ENCODE measurements at regions not wholly inside any gene's neighbourhood (a gene's known extent, or its start where the extent isn't known, plus 50 kb on each side); places are given as distances from the start of the nearest gene placed in this dataset.

DNA sequence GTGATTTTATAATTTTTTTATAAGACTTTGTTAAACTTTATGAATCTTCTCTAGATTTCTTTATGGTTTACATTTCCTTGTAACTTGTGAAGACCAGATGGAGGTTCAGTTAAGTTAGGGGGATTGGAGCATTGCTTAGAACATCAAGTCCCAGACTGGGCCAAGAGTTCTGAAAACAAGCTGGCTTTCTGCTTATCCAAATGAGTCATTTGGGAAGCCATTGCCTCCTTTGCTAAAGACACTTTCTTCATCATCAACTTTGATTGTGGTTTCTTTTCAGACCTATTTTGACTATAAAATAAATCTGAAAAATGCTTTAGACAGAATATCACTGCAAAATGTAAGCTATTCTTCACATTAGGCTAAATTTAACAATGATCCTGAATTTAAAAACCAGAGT lies 446.8 kb downstream of the USP25 start:
- H3K36me3 ChIP-seq (replicated peaks; ENCODE audit: low read depth, low read length), result no peaks in the 10 kb centered on the region
- no peak overlapping the region for H3K27ac ChIP-seq (ENCODE audit: low read length)
- no peak overlapping the region for H3K4me3 ChIP-seq (ENCODE audit: low read length)
- H3K27me3 ChIP-seq (ENCODE audit: low read depth, low read length), result no peaks in the 10 kb centered on the region
- H3K4me1 ChIP-seq (ENCODE audit: low read length), result no peaks in the 10 kb centered on the region
- H2AFZ ChIP-seq (ENCODE audit: low read depth, low read length), result no peak overlapping the region
- no peak overlapping the region for H3K9ac ChIP-seq (ENCODE audit: low read length)
- H3K4me2 ChIP-seq (ENCODE audit: low read length), result no peak overlapping the region
- no peaks in the 10 kb centered on the region for H3K79me2 ChIP-seq (ENCODE audit: low read length)
- H3K9me3 ChIP-seq (ENCODE audit: insufficient read depth, low read length), result no peaks in the 10 kb centered on the region
- TF ChIP-seq EZH2phosphoT487 (IDR thresholded peaks at IDR 0.05; ENCODE audit: low read depth), result no peak
- TF ChIP-seq, protein P1, sequence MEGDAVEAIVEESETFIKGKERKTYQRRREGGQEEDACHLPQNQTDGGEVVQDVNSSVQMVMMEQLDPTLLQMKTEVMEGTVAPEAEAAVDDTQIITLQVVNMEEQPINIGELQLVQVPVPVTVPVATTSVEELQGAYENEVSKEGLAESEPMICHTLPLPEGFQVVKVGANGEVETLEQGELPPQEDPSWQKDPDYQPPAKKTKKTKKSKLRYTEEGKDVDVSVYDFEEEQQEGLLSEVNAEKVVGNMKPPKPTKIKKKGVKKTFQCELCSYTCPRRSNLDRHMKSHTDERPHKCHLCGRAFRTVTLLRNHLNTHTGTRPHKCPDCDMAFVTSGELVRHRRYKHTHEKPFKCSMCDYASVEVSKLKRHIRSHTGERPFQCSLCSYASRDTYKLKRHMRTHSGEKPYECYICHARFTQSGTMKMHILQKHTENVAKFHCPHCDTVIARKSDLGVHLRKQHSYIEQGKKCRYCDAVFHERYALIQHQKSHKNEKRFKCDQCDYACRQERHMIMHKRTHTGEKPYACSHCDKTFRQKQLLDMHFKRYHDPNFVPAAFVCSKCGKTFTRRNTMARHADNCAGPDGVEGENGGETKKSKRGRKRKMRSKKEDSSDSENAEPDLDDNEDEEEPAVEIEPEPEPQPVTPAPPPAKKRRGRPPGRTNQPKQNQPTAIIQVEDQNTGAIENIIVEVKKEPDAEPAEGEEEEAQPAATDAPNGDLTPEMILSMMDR (IDR thresholded peaks at IDR 0.05; ENCODE audit: low read depth, low read length), result no peak
- no peaks in the 10 kb centered on the region for H4K20me1 ChIP-seq (ENCODE audit: insufficient read depth, low read length)

DNA sequence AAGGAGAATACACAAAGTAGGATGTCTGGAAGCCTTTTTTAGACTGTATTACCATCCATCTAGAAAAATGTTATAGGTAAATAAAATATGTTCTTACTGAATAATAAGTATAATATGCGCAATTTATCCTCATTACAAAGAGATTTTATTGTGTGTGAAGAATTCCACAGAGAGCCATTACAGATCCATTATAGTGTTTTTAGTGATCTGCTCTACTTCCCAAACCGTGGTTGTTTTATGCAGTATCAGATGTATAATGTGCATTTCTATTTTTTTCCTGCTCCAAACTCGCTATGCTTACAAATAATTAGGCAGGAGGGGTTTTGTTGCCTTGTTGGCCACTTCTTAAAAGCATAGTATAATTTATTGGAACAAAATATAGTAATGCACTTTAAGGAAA lies 447.8 kb downstream of the USP25 start:
- Histone ChIP-seq H3K4me2 (ENCODE audit: low read length) (no peak overlapping the region), H3K27me3 (ENCODE audit: low read depth, low read length) (no peaks in the 10 kb centered on the region), H3K4me3 (ENCODE audit: low read length) (no peak overlapping the region), H3K9ac (ENCODE audit: low read length) (no peak overlapping the region), H2AFZ (ENCODE audit: low read depth, low read length) (no peak overlapping the region), H3K27ac (ENCODE audit: low read length) (no peak overlapping the region), H3K9me3 (ENCODE audit: insufficient read depth, low read length) (no peaks in the 10 kb centered on the region), H3K4me1 (ENCODE audit: low read length) (no peaks in the 10 kb centered on the region), H4K20me1 (ENCODE audit: insufficient read depth, low read length) (no peaks in the 10 kb centered on the region), H3K36me3 (replicated peaks; ENCODE audit: low read depth, low read length) (no peaks in the 10 kb centered on the region), H3K79me2 (ENCODE audit: low read length) (no peaks in the 10 kb centered on the region)
- TF ChIP-seq EZH2phosphoT487 (IDR thresholded peaks at IDR 0.05; ENCODE audit: low read depth), result no peak
- TF ChIP-seq, protein P1 (IDR thresholded peaks at IDR 0.05; ENCODE audit: low read depth, low read length), result no peak

- Histone ChIP-seq H3K4me2 (ENCODE audit: low read length) (no peak overlapping the region), H3K4me1 (ENCODE audit: low read length) (no peaks in the 10 kb centered on the region), H3K27me3 (ENCODE audit: low read depth, low read length) (no peaks in the 10 kb centered on the region), H3K9me3 (ENCODE audit: insufficient read depth, low read length) (no peaks in the 10 kb centered on the region), H3K9ac (ENCODE audit: low read length) (no peak overlapping the region), H3K36me3 (replicated peaks; ENCODE audit: low read depth, low read length) (no peaks in the 10 kb centered on the region), H3K79me2 (ENCODE audit: low read length) (no peaks in the 10 kb centered on the region), H3K27ac (ENCODE audit: low read length) (no peak overlapping the region), H2AFZ (ENCODE audit: low read depth, low read length) (peak overlapping the region; percentile 54; the same call in 1 of the 2 replicates), H4K20me1 (ENCODE audit: insufficient read depth, low read length) (no peaks in the 10 kb centered on the region), H3K4me3 (ENCODE audit: low read length) (no peak overlapping the region)
- TF ChIP-seq, protein P1 (IDR thresholded peaks at IDR 0.05; ENCODE audit: low read depth, low read length), result no peak
- no peak for TF ChIP-seq EZH2phosphoT487 (IDR thresholded peaks at IDR 0.05; ENCODE audit: low read depth)
These were observed 450.0 kb downstream of the USP25 start for GRCh38 chr21:16179773-16180172.

DNA sequence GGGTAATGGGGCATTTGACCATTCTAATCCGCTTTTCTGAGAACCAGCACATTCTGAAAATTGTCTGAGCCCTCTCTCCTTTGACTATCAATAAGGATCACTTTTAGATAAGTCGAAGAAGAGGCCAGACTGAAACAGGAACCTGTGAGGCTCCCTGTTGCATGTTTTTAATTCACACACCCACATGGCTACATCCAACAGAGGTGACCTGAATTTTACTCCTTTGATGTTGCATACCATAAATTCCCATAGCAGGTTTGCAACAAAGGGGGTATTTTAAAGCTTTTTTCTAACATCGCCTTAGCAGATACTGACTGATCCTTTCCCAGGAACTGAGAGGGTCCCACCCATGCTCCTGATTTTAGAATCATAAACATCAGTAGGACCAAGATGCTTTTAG lies 450.8 kb downstream of the USP25 start:
- no peak overlapping the region for H2AFZ ChIP-seq (ENCODE audit: low read depth, low read length)
- no peaks in the 10 kb centered on the region for H3K27me3 ChIP-seq (ENCODE audit: low read depth, low read length)
- no peaks in the 10 kb centered on the region for H3K9me3 ChIP-seq (ENCODE audit: insufficient read depth, low read length)
- H4K20me1 ChIP-seq (ENCODE audit: insufficient read depth, low read length), result no peaks in the 10 kb centered on the region
- H3K27ac ChIP-seq (ENCODE audit: low read length), result no peak overlapping the region
- no peak overlapping the region for H3K9ac ChIP-seq (ENCODE audit: low read length)
- H3K79me2 ChIP-seq (ENCODE audit: low read length), result no peaks in the 10 kb centered on the region
- H3K4me3 ChIP-seq (ENCODE audit: low read length), result no peak overlapping the region
- no peaks in the 10 kb centered on the region for H3K36me3 ChIP-seq (replicated peaks; ENCODE audit: low read depth, low read length)
- TF ChIP-seq EZH2phosphoT487 (IDR thresholded peaks at IDR 0.05; ENCODE audit: low read depth), result no peak
- TF ChIP-seq, protein P1 (IDR thresholded peaks at IDR 0.05; ENCODE audit: low read depth, low read length), result no peak
- no peak overlapping the region for H3K4me2 ChIP-seq (ENCODE audit: low read length)
- H3K4me1 ChIP-seq (ENCODE audit: low read length), result no peaks in the 10 kb centered on the region
